GM12873 (cell line): ENCODE measurements at regions not wholly inside any gene's neighbourhood (a gene's known extent, or its start where the extent isn't known, plus 50 kb on each side); places are given as distances from the start of the nearest gene placed in this dataset.

ENCODE experiments used
- CTCF ChIP-seq: IDR thresholded peaks from 2 replicates; pipeline ENCODE4 v1.5.1; 2012; ENCODE audit warnings: low read depth, mild to moderate bottlenecking, moderate library complexity, low read length, control low read depth; ENCODE audit not compliant: insufficient read depth; ENCODE audit errors: missing control alignments

GRCh38 chr6:167738386-167738785 is 88.3 kb upstream of the AFDN start:
- no peak for TF ChIP-seq CTCF

GRCh38 chr6:167739721-167740475 is 86.8 kb upstream of the AFDN start:
- TF ChIP-seq CTCF = no peak

- TF ChIP-seq CTCF = peak; percentile 21
These were observed 83.9 kb upstream of the AFDN start for GRCh38 chr6:167742719-167743303.

- no peak for TF ChIP-seq CTCF
These were observed 81.7 kb upstream of the AFDN start for GRCh38 chr6:167744681-167745669.

GRCh38 chr6:167745670-167746389 is 80.9 kb upstream of the AFDN start:
- TF ChIP-seq CTCF = no peak

- TF ChIP-seq CTCF = no peak
These were observed 80.3 kb upstream of the AFDN start for GRCh38 chr6:167746390-167746907.
